IPS DF 4.7 (cell line): ENCODE measurements at regions not wholly inside any gene's neighbourhood (a gene's known extent, or its start where the extent isn't known, plus 50 kb on each side); places are given as distances from the start of the nearest gene placed in this dataset.

Experiments used
- DNase-seq: peaks from one replicate; pipeline ENCODE4 v3.0.0-alpha.2; 2013; ENCODE audit warnings: low spot score; ENCODE audit errors: extremely low read depth

GRCh38 chr19:30752876-30753275 is 380.7 kb downstream of the ZNF536 start:
- no peak for DNase-seq

- DNase-seq = no peak
Measured at GRCh38 chr19:30752201-30752600, 380.0 kb downstream of the ZNF536 start.

- DNase-seq = no peak
Measured at GRCh38 chr19:30745476-30745985, 373.3 kb downstream of the ZNF536 start.

DNA sequence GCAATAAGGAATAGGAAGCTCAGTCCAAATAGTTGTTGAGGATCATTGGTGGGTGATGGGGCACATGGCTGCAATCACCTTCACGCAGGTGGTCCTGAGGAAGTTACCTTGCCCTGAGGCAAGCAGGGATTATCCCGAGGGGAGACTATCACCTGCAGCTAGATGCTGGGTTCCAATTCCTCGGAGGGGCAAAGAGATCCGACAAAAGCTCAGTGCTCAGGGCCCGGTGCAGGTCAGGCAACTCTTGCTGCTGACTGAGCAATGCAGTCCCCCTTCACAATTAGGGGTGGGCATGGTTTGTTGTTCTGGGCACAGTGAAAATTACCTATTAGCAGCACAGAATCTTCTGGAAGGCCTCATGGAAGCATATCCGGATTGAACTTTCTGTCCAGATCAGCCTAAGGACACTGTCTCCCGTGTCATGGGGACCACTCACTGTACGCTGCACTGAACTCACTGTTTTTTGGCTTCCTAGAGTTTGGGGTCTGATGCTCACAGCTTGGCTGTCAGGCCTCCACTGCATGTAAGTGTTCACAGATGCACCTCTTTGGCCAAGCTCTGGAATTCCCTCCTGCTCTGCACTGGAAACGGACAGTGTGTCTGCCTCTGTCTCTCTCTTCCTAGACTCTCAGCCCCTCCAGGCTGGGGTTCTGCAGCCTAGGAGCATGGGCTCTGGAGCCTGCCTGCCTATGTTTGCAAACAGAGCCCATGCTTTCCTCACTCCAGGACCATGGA is 372.7 kb downstream of the ZNF536 start:
- no peak for DNase-seq

GRCh38 chr19:30743702-30744101 is 371.5 kb downstream of the ZNF536 start:
- no peak for DNase-seq

DNA sequence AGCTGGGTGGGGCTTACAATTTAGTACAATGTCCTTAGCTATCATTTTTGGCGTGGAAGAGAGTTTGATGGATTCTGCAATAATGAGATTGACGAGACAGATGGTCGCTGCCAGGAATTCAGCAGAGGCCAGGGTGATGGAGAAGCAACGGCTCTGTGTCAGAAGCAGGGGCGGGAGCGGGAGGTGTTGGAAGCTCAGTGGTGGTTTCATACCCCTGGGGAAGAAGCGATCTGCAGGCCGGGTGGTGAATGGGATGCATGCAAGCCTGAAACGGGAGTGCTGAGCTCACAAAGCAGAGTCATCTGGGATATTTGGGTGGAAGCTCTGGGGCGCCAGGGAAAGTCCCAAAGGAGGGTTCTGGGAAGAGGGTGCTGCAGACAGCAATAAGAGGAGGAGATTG is 370.8 kb downstream of the ZNF536 start:
- no peak for DNase-seq

- no peak for DNase-seq
Measured at GRCh38 chr19:30742406-30742938, 370.3 kb downstream of the ZNF536 start.

DNA sequence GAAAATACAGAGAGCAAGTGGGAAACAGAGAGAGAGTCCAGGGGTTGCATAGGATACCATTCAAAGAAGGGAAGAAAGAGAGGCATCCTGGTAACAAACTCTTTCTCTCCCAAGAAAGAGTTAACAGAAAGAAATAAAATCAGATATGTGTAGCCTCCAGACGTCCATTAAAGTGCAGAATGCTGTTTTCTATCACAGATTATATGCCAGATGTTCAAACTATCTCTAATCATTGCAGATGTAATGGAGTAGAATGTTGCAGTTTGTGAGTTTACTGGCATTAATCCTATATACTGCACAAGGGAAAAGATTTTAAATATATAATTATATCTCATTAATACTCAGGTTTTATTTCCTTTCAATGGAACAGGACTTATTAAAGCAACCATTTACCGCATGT is 369.4 kb downstream of the ZNF536 start:
- DNase-seq = no peak

DNA sequence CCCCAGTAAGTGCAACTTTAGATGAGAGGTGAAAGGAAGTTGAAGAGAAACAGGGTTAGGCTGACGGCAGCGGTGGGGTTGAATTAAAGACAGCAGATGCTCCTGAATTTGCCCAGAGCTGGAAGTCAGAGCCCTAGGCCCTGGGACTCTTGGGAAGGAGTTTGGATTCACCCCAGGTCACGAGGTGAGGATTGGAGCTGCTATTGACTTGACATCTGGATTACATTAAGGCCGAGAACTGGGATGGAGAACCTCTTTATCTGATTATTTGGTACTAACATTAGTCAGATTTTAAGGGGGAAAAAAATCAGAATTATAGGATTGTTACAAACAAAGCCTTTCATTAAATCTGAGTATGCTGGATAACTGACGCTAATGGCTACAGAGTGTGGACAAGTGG is 367.2 kb downstream of the ZNF536 start:
- DNase-seq = no peak

DNA sequence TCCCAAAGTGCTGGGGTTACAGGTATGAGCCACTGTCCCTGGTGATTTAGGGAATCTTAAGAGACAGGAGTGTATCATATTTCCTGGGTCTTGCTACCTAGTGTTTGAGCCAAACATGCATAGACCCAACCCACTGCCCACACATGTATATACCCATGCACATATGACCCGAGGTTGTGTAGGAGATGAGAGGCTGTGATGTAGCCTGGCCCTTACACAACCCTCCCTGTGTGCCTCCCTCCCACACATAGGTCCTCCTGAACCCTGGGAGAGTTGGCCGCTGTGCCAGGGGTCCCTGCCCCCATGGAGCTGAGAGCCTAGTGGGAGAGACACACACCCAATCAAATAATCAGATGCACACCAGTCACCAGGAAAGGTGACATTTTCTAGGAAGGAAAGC is 365.9 kb downstream of the ZNF536 start:
- DNase-seq = no peak

DNA sequence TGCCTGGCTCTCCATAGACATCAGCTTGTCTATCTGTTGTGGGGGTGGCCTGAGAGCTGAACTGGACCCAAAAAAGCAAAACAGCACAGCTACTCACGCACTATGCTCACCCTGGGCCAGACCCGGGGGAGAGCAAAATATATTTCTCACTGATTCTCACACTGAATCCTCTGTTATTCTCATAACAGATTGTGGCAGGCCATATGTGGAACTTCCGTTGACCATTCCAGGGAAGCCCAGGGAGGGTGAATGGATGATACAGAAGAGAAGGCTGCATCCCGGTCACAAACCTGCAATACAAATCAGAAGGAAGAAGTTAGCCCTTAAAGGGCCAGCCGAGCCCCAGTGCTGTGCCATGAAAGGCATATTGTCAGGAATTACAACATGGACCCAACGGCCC is 362.5 kb downstream of the ZNF536 start:
- DNase-seq = no peak

DNA sequence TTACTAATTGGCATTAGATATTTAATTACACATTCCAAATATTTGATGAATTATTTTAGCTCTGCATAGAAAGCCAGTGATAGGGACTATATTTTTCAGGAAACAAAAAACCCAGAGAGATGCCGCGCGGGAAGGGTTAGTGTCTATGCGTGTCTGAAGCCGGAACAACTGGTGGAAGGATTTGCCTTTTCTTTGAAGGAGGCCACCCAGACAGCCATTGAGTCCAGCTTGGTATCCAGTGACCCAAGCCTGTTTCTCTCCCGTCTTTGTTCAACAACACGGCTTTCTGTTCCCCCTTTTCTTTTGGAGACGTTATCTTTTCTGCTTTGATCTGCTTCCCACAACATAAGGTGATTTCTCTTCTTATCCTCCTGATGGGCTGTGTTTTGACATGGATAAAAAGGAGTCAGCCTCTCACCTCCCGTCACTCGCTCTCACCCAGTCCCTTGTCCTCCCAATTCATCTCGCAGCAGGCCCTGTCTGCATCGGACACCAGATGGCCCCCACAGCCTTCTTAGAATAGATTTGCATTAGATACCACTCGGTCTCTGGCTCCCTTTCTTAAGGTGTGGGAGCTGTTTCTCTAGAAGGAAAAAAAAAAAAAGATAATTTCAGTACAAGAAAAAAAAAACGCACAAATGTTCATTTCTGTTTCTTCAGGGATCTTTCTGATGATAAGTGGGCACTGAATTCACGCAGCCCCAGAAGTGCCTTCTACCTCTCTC is 361.8 kb downstream of the ZNF536 start:
- no peak for DNase-seq

GRCh38 chr19:30731591-30731990 is 359.4 kb downstream of the ZNF536 start:
- no peak for DNase-seq

- DNase-seq = no peak
Measured at GRCh38 chr19:30729451-30729850, 357.3 kb downstream of the ZNF536 start.

- DNase-seq = no peak
Measured at GRCh38 chr19:30722761-30723160, 350.6 kb downstream of the ZNF536 start.

GRCh38 chr19:30722186-30722585 is 350.0 kb downstream of the ZNF536 start:
- DNase-seq = no peak

- DNase-seq = no peak
Measured at GRCh38 chr19:30719999-30720345, 347.8 kb downstream of the ZNF536 start.

DNA sequence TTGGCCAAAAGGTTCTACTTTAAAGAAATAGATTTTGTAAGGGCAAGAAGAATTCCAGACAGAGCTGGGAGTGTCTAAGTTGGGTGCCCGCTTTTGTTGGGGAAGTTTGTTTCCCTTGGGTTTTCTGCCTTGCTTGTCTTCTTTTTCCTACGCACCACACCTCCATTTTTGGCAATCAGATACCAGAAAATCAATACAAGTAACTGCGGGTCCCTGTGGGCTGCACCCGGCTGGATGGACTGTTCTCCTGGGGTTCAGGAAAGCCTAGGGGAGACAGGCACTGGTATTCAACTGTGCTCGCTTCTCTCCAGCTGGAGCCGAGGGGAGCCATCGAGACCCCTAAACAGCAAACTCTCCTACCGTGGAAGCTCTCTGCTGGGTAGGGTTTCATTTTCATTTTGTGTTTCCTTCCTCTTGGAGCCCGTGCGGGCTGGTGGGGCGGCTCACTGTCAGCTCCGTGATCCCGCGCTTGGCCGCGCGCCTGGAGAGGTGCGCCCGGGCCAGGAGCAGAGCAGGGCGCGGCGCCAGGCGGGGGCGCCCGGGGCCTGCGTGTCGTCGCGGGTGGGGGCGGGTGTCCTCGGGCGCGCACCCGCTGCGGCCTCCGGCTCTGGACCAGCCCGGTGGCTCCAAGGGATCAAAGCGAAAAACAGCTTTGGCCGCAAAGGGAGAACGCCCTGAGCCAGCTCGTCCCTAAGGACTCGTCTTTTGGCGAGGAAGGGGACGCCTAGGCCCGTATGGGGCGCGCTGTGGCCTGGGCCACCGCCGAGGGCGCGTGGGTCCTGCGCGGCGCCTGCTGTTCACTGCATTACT is 347.2 kb downstream of the ZNF536 start:
- DNase-seq = no peak

DNA sequence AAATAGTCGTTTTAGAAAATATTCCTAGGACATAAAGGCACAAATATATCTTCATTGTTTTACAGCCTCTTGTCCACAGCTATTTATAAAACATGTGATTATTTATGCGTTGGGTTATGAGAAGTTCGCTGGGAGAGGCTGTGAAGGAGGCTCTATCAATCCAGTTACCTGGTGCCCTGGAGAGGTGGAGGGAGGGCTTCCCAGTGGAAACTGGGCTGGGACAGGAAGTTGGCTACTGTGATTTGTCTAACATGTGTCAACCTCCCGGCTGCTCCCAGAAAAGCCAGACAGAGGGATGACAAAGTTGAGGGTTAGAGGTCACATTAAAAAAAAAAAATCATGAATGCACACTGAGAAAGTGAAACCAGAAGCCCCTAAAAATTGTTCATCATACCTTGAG is 346.5 kb downstream of the ZNF536 start:
- DNase-seq = no peak

GRCh38 chr19:30718014-30718413 is 345.8 kb downstream of the ZNF536 start:
- DNase-seq = no peak

DNA sequence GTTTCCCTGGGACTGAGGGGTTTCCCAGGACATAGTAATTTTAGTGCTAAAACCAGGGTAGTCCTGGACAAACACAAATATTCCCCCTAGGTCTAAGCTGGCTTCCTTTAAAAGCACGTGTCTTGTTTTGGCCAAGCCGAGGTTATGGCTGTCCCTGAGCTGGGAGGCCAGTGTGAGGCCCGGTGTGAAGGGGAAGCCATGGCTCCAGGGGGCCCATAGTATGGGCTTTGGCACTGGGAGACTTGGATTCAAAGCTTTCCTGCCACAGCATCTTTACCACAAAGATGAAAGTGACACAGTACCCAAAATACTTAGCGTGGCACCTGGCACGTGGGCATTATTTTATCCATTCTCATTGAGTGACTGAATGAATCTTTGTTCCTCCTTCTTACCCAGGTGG is 345.2 kb downstream of the ZNF536 start:
- no peak for DNase-seq
